BLaER1 (cell line): ENCODE measurements at regions not wholly inside any gene's neighbourhood (a gene's known extent, or its start where the extent isn't known, plus 50 kb on each side); places are given as distances from the start of the nearest gene placed in this dataset.

Experiments
- H3K27ac ChIP-seq: shearing (Covaris generic); formaldehyde crosslinking; 2 replicates; pipeline ENCODE4 v1.8.1; 2022
- H3K27me3 ChIP-seq: shearing (Covaris generic); formaldehyde crosslinking; 2 replicates; pipeline ENCODE4 v1.8.1; 2022
- H3K36me3 ChIP-seq: shearing (Covaris generic); formaldehyde crosslinking; 2 replicates; pipeline ENCODE4 v1.8.1; 2022
- H3K4me1 ChIP-seq: shearing (Covaris generic); formaldehyde crosslinking; 2 replicates; pipeline ENCODE4 v1.8.1; 2022
- H3K4me2 ChIP-seq: shearing (Covaris generic); formaldehyde crosslinking; 2 replicates; pipeline ENCODE4 v1.8.1; 2022
- H3K4me3 ChIP-seq: shearing (Covaris generic); formaldehyde crosslinking; 2 replicates; pipeline ENCODE4 v1.8.1; 2022
- H3K9ac ChIP-seq: shearing (Covaris generic); formaldehyde crosslinking; 2 replicates; pipeline ENCODE4 v1.8.1; 2022
- H3K9me3 ChIP-seq: shearing (Covaris generic); formaldehyde crosslinking; 2 replicates; pipeline ENCODE4 v1.8.1; 2022
- H4K20me1 ChIP-seq: shearing (Covaris generic); formaldehyde crosslinking; 2 replicates; pipeline ENCODE4 v1.8.1; 2022
- Cebpa-rat ChIP-seq: shearing (Covaris generic); IDR thresholded peaks from 2 replicates; pipeline ENCODE4 v1.8.1; 2022

- H3K9me3 ChIP-seq = no peaks in the 10 kb centered on the region
- no peaks in the 10 kb centered on the region for H4K20me1 ChIP-seq
- no peak overlapping the region for H3K4me3 ChIP-seq
- no peaks in the 10 kb centered on the region for H3K4me1 ChIP-seq
- H3K4me2 ChIP-seq = no peak overlapping the region
- no peaks in the 10 kb centered on the region for H3K27me3 ChIP-seq
- H3K9ac ChIP-seq = no peak overlapping the region
- no peak overlapping the region for H3K27ac ChIP-seq
- TF ChIP-seq Cebpa-rat = no peak
- H3K36me3 ChIP-seq = no peaks in the 10 kb centered on the region
Measured at GRCh38 chr19:30791088-30791487, 418.9 kb downstream of the ZNF536 start.

GRCh38 chr19:30790056-30790680, 418.0 kb downstream of the ZNF536 start:
- no peaks in the 10 kb centered on the region for H4K20me1 ChIP-seq
- H3K27me3 ChIP-seq = no peaks in the 10 kb centered on the region
- no peak overlapping the region for H3K4me3 ChIP-seq
- H3K4me2 ChIP-seq = no peak overlapping the region
- no peak overlapping the region for H3K27ac ChIP-seq
- no peaks in the 10 kb centered on the region for H3K4me1 ChIP-seq
- no peaks in the 10 kb centered on the region for H3K9me3 ChIP-seq
- H3K36me3 ChIP-seq = no peaks in the 10 kb centered on the region
- TF ChIP-seq Cebpa-rat = no peak
- H3K9ac ChIP-seq = no peak overlapping the region

GRCh38 chr19:30788105-30788765, 416.1 kb downstream of the ZNF536 start:
- no peak overlapping the region for H3K4me2 ChIP-seq

GRCh38 chr19:30785458-30786137, 413.4 kb downstream of the ZNF536 start:
- no peaks in the 10 kb centered on the region for H4K20me1 ChIP-seq
- H3K4me1 ChIP-seq = no peaks in the 10 kb centered on the region
- H3K4me3 ChIP-seq = no peak overlapping the region
- no peaks in the 10 kb centered on the region for H3K27me3 ChIP-seq
- H3K9me3 ChIP-seq = no peaks in the 10 kb centered on the region
- H3K27ac ChIP-seq = no peak overlapping the region
- no peak for TF ChIP-seq Cebpa-rat
- H3K36me3 ChIP-seq = no peaks in the 10 kb centered on the region
- no peak overlapping the region for H3K4me2 ChIP-seq
- H3K9ac ChIP-seq = no peak overlapping the region

More at GRCh38 chr19:30788105-30788765, 416.1 kb downstream of the ZNF536 start:
- H3K27ac ChIP-seq = no peak overlapping the region
- TF ChIP-seq Cebpa-rat = no peak
- no peaks in the 10 kb centered on the region for H3K9me3 ChIP-seq
- no peaks in the 10 kb centered on the region for H3K27me3 ChIP-seq
- H3K9ac ChIP-seq = no peak overlapping the region
- no peaks in the 10 kb centered on the region for H3K36me3 ChIP-seq
- H3K4me3 ChIP-seq = no peak overlapping the region
- H3K4me1 ChIP-seq = no peaks in the 10 kb centered on the region
- H4K20me1 ChIP-seq = no peaks in the 10 kb centered on the region

GRCh38 chr19:30784850-30785457, 412.8 kb downstream of the ZNF536 start:
- TF ChIP-seq Cebpa-rat = no peak
- Histone ChIP-seq H3K4me1 (no peaks in the 10 kb centered on the region), H3K9me3 (no peaks in the 10 kb centered on the region), H4K20me1 (no peaks in the 10 kb centered on the region), H3K4me2 (no peak overlapping the region), H3K27me3 (no peaks in the 10 kb centered on the region), H3K9ac (no peak overlapping the region), H3K27ac (no peak overlapping the region), H3K4me3 (no peak overlapping the region), H3K36me3 (no peaks in the 10 kb centered on the region)

GRCh38 chr19:30783936-30784335, 411.8 kb downstream of the ZNF536 start:
- H3K36me3 ChIP-seq = no peaks in the 10 kb centered on the region
- no peaks in the 10 kb centered on the region for H3K9me3 ChIP-seq
- H3K4me2 ChIP-seq = no peak overlapping the region
- no peaks in the 10 kb centered on the region for H3K4me1 ChIP-seq
- no peaks in the 10 kb centered on the region for H3K27me3 ChIP-seq
- H3K9ac ChIP-seq = no peak overlapping the region
- no peaks in the 10 kb centered on the region for H4K20me1 ChIP-seq
- no peak for TF ChIP-seq Cebpa-rat
- H3K27ac ChIP-seq = no peak overlapping the region
- no peak overlapping the region for H3K4me3 ChIP-seq

- no peaks in the 10 kb centered on the region for H3K27me3 ChIP-seq
- no peak overlapping the region for H3K4me2 ChIP-seq
- no peak overlapping the region for H3K27ac ChIP-seq
- no peaks in the 10 kb centered on the region for H3K4me1 ChIP-seq
- no peak for TF ChIP-seq Cebpa-rat
- H3K4me3 ChIP-seq = no peak overlapping the region
- H3K36me3 ChIP-seq = no peaks in the 10 kb centered on the region
- no peaks in the 10 kb centered on the region for H4K20me1 ChIP-seq
- H3K9me3 ChIP-seq = no peaks in the 10 kb centered on the region
- no peak overlapping the region for H3K9ac ChIP-seq
Measured at GRCh38 chr19:30783212-30783611, 411.0 kb downstream of the ZNF536 start.

GRCh38 chr19:30781519-30781918, 409.3 kb downstream of the ZNF536 start:
- Histone ChIP-seq H3K27me3 (no peaks in the 10 kb centered on the region), H3K27ac (no peak overlapping the region), H3K4me1 (no peaks in the 10 kb centered on the region), H3K9ac (no peak overlapping the region), H3K36me3 (no peaks in the 10 kb centered on the region), H3K9me3 (no peaks in the 10 kb centered on the region), H3K4me2 (no peak overlapping the region), H3K4me3 (no peak overlapping the region), H4K20me1 (no peaks in the 10 kb centered on the region)
- no peak for TF ChIP-seq Cebpa-rat

- no peaks in the 10 kb centered on the region for H3K4me1 ChIP-seq
- H3K27ac ChIP-seq = no peak overlapping the region
- no peak overlapping the region for H3K9ac ChIP-seq
- H3K4me3 ChIP-seq = no peak overlapping the region
- H3K9me3 ChIP-seq = no peaks in the 10 kb centered on the region
- no peaks in the 10 kb centered on the region for H3K27me3 ChIP-seq
- H3K4me2 ChIP-seq = no peak overlapping the region
- H4K20me1 ChIP-seq = no peaks in the 10 kb centered on the region
- H3K36me3 ChIP-seq = no peaks in the 10 kb centered on the region
- no peak for TF ChIP-seq Cebpa-rat
Measured at GRCh38 chr19:30781047-30781446, 408.9 kb downstream of the ZNF536 start.

GRCh38 chr19:30780456-30780855, 408.3 kb downstream of the ZNF536 start:
- no peaks in the 10 kb centered on the region for H3K27me3 ChIP-seq
- no peak overlapping the region for H3K9ac ChIP-seq
- no peak for TF ChIP-seq Cebpa-rat
- no peak overlapping the region for H3K4me3 ChIP-seq
- H3K4me1 ChIP-seq = no peaks in the 10 kb centered on the region
- H3K27ac ChIP-seq = no peak overlapping the region
- H3K9me3 ChIP-seq = no peaks in the 10 kb centered on the region
- H3K4me2 ChIP-seq = no peak overlapping the region
- H4K20me1 ChIP-seq = no peaks in the 10 kb centered on the region
- no peaks in the 10 kb centered on the region for H3K36me3 ChIP-seq
